Right lung (tissue), 2 donors: ENCODE measurements at regions not wholly inside any gene's neighbourhood (a gene's known extent, or its start where the extent isn't known, plus 50 kb on each side); places are given as distances from the start of the nearest gene placed in this dataset.
"Not testable (repeated sequence)": the region's sequence is repeated elsewhere in the genome, so short reads cannot be mapped to it uniquely, and the experiment has no call there.

Source experiments
- DNase-seq, 2 donors: peaks; one replicate each; pipeline ENCODE4 v3.0.0-alpha.2; 2013

DNA sequence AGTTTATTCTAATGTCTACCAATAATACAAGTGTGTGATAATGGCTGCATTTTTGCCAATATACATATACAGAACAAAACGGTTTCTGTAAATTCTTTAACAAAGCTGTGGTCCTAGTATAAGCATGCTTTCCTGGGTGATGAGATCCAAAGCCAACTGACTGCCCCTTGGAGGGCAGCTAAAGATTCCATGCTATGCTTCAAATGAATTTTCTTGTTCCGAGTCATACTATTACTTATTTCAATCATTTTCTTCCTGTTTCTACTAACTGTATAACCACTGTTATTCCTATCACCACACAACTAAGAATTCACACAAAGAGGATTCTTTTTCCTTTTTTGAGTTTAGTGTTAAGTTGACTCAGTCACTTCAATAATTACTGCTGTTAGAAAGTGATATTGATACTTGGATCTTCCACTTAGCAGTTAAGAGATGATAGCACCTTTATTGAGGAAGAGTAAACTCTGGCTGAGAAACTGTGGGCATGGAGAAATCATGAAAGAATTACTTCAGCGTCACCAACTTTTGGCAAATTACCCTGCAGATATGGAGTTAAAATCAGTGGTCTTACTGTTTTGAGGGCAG is 197.5 kb downstream of the ARL4A start:
- DNase-seq = no peak

GRCh38 chr7:12888717-12889116 is 201.3 kb downstream of the ARL4A start:
- DNase-seq = no peak

GRCh38 chr7:12889391-12889790 is 202.0 kb downstream of the ARL4A start:
- no peak for DNase-seq

GRCh38 chr7:12890586-12890985 is 203.2 kb downstream of the ARL4A start:
- no peak for DNase-seq

DNA sequence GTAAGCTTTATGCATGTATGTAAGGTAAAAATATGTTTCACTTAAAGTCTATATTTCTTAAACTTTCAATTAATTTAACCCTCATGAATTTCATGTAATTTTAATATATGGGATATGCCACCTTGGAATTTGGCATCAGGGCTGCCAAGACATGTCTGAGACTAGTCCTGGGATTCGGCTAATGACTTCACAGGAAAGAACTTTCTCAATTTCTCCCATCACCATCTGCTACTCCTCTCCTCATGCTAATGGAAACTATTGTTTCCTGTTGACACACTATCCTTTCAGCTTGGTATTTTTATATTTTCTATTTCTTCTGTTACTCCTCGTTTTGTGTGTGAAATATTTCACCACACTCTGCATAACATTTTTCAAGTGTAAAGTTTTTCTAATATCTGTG is 205.9 kb downstream of the ARL4A start:
- DNase-seq = no peak

- DNase-seq = no peak
These were observed 207.9 kb downstream of the ARL4A start for GRCh38 chr7:12895296-12895695.

DNA sequence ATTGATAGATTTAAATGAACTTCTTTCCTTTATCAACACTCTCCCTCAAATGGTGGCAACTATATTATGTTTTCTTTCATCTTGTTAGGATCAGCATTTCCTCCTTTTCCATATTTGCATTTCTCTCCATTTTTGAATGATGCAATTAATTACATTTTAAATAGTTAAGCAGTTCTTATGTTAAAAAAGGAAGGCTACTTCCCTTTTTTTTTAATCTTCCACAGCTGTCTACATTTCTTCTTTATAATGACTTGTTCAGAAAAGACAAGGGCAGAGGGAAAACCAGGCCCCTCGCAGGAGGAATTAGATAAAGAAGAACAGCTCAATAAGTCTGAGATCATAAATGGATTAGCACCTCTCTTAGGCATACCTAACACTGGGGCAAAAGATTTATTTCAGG is 208.9 kb downstream of the ARL4A start:
- no peak for DNase-seq

- DNase-seq = no peak
These were observed 210.6 kb downstream of the ARL4A start for GRCh38 chr7:12898004-12898403.

- no peak for DNase-seq
These were observed 211.2 kb downstream of the ARL4A start for GRCh38 chr7:12898620-12899019.

GRCh38 chr7:12905671-12906070 is 218.2 kb downstream of the ARL4A start:
- DNase-seq = no peak

DNA sequence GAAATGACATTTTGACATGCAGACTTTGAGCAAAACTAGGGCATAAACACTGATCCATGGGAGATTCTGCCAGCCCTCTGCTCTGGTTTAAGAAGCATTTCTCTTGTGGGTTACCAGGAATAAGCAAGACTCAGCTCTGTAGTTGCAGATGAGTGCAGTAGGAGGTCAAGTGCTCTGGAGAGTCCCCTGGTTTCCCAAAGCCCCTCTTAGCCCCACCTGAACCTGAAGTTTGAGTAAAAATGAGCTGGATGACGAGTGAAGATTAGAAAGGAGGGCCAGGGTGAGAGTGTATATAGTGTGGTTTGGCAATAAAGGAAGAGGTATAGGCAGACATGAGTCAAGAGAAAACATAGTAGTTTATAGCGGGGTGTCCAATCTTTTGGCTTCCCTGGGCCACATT is 220.3 kb downstream of the ARL4A start:
- DNase-seq = no peak

DNA sequence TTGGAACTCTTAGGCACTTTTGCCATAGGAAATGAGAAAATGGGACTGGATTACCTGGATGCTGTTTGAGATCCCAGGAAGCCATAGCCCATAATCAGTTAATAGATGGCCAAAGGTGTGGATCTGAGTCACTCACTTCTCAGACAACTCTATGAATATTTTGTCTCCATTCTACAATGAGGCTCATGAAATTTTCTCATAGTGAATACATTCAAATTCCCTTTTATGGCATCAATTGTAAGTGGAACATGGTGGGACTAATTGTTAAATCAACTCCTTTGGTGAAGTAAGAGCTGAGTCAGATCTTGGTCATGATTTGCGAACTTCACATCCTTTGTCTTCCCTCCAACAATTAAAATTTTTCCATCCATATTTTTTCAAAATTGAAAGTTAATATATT is 222.1 kb downstream of the ARL4A start:
- no peak for DNase-seq

GRCh38 chr7:12911053-12911452 is 223.6 kb downstream of the ARL4A start:
- DNase-seq = no peak

DNA sequence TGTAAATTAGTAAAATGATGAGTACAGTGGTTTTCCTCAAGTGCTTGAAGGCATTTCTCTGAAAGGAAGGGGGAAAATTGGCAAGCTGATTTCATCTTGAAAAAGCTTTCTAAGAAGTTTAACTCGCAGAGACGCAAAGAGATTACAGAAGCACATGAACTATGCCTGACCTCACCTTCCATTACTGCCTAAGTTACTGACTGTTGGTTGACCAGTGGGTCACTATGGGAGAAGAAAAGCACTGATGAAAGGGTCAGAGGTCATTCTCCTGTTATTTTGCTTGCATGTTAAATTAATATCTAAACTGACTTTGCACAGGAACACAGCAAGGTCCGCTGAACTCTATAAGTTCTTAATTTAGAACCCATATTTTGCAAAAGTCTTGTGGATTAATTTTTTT is 225.6 kb downstream of the ARL4A start:
- DNase-seq = no peak

DNA sequence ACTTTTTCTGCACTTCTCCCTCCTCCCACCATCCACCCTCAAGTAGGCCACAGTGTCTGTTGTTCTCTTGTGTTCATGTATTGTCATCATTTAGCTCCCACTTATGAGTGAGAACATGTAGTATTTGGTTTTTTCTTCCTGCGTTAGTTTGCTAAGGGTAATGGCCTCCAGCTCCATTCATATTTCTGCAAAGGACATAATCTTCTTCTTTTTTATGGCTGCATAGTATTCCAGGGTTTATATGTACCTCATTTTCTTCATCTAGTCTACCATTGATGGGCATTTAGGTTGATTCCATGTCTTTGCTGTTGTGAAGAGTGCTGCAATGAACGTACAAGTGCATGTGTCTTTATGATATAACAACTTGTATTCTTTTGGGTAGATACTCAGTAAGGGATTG is 230.4 kb downstream of the ARL4A start:
- no peak for DNase-seq

- no peak for DNase-seq
These were observed 234.4 kb downstream of the ARL4A start for GRCh38 chr7:12921751-12922345.

GRCh38 chr7:12923971-12924370 is 236.5 kb downstream of the ARL4A start:
- no peak for DNase-seq

DNA sequence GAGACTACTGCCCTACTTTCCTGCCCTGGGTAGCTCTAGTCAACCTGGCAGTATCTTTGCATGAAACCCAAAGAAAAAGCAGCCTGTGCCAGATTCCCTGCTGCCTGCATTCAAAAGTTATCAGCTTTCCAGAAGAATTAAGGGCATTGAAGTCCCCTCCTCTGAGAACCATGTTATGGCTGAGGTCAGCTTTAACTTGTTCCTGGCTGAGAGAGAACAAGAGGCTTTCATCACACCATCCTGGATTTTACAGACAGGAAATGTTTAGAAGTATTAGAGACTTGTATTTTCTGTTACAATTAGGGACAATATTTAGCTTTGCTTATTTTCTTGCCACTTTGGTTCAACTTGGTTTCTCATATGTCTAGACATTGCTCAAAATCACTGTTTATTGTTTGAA is 238.8 kb downstream of the ARL4A start:
- DNase-seq = no peak

GRCh38 chr7:12927635-12928434 is 240.4 kb downstream of the ARL4A start:
- DNase-seq = no peak

DNA sequence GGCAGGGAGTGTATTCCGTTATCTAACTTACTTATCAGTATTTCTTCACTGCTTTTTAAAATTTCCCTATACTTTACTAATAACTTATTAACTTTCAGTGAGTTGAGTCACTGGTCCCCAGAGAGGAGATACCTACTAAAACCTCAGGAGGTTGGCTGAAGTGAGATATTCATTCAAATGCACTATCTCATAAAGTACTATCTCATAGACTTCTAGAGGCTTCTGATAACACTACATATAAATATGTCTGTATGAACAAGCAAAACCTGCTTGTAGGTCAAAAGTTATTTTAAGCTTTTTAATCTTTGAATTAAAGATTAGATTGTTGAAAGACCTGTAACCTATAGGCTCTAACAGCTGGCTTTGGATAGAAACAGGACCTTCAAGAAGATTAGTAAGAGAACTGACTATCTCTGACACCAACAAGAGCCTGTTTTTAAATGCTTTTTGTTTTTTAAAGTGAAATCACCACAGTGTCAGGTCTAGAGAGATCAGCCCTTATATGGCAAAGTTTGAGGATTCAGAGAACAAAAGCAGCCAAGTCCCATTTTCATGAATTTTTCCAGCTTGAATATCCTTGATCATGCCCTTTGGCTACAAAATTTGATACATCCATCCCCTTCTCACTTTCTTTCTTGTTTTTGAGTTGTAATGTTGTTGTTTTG is 242.2 kb downstream of the ARL4A start:
- no peak for DNase-seq

DNA sequence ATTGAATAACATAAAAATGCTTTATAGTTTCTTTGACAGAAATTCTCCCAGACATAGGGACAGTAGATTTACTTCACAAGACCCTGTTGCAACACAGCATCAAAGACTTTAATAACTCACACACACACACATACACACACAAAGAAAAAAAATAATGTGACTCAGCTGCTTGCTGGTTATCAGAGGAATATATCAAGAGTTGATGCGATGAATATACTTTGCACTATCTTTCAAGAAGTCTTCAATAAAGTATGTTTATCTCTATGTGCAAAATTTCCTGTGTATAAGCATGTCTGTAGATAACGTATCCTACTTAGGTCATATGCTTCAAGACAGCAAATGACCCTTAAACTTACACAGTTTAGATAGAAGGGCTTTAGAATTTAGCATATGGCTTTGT is 243.1 kb downstream of the ARL4A start:
- no peak for DNase-seq

DNA sequence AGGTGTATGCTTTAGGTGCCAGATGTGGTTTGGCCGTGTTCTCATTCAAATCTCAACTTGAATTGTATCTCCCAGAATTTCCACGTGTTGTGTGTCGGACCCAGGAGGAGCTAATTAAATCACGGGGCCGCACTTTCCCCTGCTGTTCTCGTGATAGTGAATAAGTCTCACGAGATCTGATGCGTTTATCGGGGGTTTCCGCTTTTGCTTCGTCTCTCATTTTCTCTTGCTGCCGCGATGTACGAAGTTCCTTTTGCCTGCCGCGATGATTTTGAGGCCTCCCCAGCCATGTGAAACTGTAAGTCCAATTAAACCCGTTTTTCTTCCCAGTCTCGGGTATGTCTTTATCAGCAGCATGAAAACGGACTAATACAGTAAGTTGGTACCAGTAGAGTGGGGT is 244.0 kb downstream of the ARL4A start:
- not testable (repeated sequence) for DNase-seq

- DNase-seq = no peak
These were observed 252.3 kb downstream of the ARL4A start for GRCh38 chr7:12939694-12940093.
